Caco-2 (cell line): ENCODE measurements at regions not wholly inside any gene's neighbourhood (a gene's known extent, or its start where the extent isn't known, plus 50 kb on each side); places are given as distances from the start of the nearest gene placed in this dataset.

Source experiments
- BruUV-seq: library from RNA; stranded (reverse); fragments of 400-500 nt; replicated peaks from 2 replicates; lab custom pipeline; 2021; lab: Mats Ljungman, UMichigan
- CTCF ChIA-PET: fragments of 300-600 bp; sonication (Branson Sonifier 250); formaldehyde crosslinking; loops from one replicate; lab custom pipeline; 2022; ENCODE audit warnings: antibody characterized with exemption; lab: Charles Lee
- POLR2A ChIA-PET: fragments of 300-600 bp; sonication (Branson Sonifier 250); formaldehyde crosslinking; loops from one replicate; lab custom pipeline; 2022; ENCODE audit warnings: antibody characterized with exemption; lab: Charles Lee
- DNase-seq, 2 experiments: peaks; one replicate each; pipeline versions ENCODE4 v3.0.0 to v3.0.0-alpha.2; 2020 to 2022
- H3K27me3 ChIP-seq: replicated peaks from 2 replicates; pipeline ENCODE4 v1.6.0; 2011; ENCODE audit warnings: low read length; ENCODE audit not compliant: control insufficient read depth, insufficient read depth
- H3K36me3 ChIP-seq: 2 replicates; pipeline ENCODE4 v1.5.1; 2011; ENCODE audit warnings: low read length; ENCODE audit not compliant: control insufficient read depth, insufficient read depth
- H3K4me1 ChIP-seq: fragments of 250-450 bp; sonication (Bioruptor Pico); 2 replicates; pipeline ENCODE4 v1.5.1; 2020; ENCODE audit warnings: mild to moderate bottlenecking
- H3K4me3 ChIP-seq: 2 replicates; pipeline ENCODE4 v1.5.1; 2011; ENCODE audit warnings: low read depth, mild to moderate bottlenecking, control low read depth, low read length
- H3K9me3 ChIP-seq: fragments of 250-450 bp; sonication (Bioruptor Pico); 2 replicates; pipeline ENCODE4 v1.5.1; 2020; ENCODE audit warnings: mild to moderate bottlenecking, moderate library complexity
- H3K27ac Mint-ChIP-seq: one replicate; pipeline ENCODE4 v1.8.0; 2022; ENCODE audit warnings: mixed read lengths; ENCODE audit not compliant: unreplicated experiment
- H3K27me3 Mint-ChIP-seq: one replicate; pipeline ENCODE4 v1.8.0; 2022; ENCODE audit warnings: mixed read lengths; ENCODE audit not compliant: insufficient read depth, unreplicated experiment
- H3K36me3 Mint-ChIP-seq: one replicate; pipeline ENCODE4 v1.8.0; 2022; ENCODE audit warnings: mild to moderate bottlenecking, mixed read lengths; ENCODE audit not compliant: insufficient read depth, unreplicated experiment
- H3K4me1 Mint-ChIP-seq: one replicate; pipeline ENCODE4 v1.8.0; 2022; ENCODE audit warnings: low read depth, mixed read lengths; ENCODE audit not compliant: unreplicated experiment
- H3K4me3 Mint-ChIP-seq: one replicate; pipeline ENCODE4 v1.8.0; 2022; ENCODE audit warnings: mild to moderate bottlenecking, moderate library complexity, mixed read lengths; ENCODE audit not compliant: unreplicated experiment
- H3K9me3 Mint-ChIP-seq: one replicate; pipeline ENCODE4 v1.8.0; 2022; ENCODE audit warnings: mixed read lengths; ENCODE audit not compliant: unreplicated experiment
- intact Hi-C: fragments of 100-400 bp; cut with micrococcal nuclease; formaldehyde crosslinking; loops from one replicate; pipeline ENCODE4 v1.10.0; 2022; ENCODE audit not compliant: unreplicated experiment
- TF ChIP-seq, protein P1 (sequence below), 2 experiments: fragments of 200-600 bp in 1 of 2; IDR thresholded peaks; 1 replicate in 1 of 2; 2 replicates in 1 of 2; pipeline versions ENCODE4 v1.5.1 to v1.8.0; 2011 to 2022; ENCODE audit warnings: antibody characterized with exemption in 1 of 2, control low read depth in 1 of 2, inconsistent platforms in 1 of 2, low read depth in 1 of 2, low read length in 1 of 2, mild to moderate bottlenecking in 1 of 2, moderate library complexity in 1 of 2; ENCODE audit not compliant: insufficient read depth in 1 of 2, severe bottlenecking in 1 of 2, unreplicated experiment in 1 of 2

DNA sequence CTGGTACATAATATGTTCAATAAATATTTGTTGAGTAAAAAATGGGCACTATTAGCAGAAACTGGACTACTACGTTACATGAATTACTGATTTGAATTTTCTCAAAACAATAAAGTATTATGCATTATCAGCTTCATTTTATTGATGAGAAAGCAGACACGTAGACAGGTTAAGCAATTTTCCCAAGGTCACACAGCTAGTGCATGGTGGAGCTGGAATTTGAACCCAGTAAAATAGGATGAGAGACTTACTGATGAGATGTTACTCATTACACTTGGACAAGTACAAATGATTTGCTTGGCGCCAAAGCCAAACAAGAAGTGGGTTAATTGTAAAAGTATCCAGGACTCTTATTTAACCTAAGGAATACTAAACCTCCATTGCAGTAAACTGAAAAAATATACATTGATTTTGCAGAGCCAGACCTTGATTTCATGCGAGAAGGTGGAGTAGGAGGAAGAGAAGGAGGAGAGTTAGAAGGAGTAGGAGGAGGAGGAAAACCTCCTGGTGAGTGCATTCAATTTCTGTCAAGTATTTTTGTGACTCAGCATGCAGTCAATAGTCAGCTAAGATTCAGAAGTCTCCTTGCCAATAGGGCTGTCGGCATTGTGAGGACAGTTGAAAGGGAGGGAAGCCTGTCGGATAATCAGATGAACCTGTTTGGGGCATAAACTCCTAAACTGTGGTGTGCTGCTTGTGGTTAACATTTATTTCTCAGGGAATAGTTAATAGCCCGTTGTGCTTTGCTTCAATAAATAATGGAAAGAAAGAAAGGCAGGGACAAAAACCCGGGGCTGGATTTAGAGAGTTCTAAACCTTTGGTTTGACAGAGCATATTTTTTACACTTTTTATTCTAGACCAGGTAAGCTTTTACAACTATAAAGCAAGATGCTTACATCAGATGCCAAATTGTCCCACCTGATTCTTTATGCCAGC, 77.0 kb upstream of the TACR1 start:
- H3K27me3 Mint-ChIP-seq: peaks cover 20% of the 10 kb centered on the region
- no peaks in the 10 kb centered on the region for H3K36me3 Mint-ChIP-seq
- TF ChIP-seq, protein P1, sequence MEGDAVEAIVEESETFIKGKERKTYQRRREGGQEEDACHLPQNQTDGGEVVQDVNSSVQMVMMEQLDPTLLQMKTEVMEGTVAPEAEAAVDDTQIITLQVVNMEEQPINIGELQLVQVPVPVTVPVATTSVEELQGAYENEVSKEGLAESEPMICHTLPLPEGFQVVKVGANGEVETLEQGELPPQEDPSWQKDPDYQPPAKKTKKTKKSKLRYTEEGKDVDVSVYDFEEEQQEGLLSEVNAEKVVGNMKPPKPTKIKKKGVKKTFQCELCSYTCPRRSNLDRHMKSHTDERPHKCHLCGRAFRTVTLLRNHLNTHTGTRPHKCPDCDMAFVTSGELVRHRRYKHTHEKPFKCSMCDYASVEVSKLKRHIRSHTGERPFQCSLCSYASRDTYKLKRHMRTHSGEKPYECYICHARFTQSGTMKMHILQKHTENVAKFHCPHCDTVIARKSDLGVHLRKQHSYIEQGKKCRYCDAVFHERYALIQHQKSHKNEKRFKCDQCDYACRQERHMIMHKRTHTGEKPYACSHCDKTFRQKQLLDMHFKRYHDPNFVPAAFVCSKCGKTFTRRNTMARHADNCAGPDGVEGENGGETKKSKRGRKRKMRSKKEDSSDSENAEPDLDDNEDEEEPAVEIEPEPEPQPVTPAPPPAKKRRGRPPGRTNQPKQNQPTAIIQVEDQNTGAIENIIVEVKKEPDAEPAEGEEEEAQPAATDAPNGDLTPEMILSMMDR (IDR thresholded peaks at IDR 0.05; ENCODE audit: insufficient read depth in 1 of 2, low read depth in 1 of 2, low read length in 1 of 2, severe bottlenecking in 1 of 2, unreplicated experiment in 1 of 2): no peak
- DNase-seq: no peak
- H3K4me1 ChIP-seq: no peaks in the 10 kb centered on the region
- ChIA-PET POLR2A (no interaction called here), CTCF (no interaction called here)
- no peak overlapping the region for H3K4me3 Mint-ChIP-seq
- H3K9me3 ChIP-seq: no peaks in the 10 kb centered on the region
- no peaks in the 10 kb centered on the region for H3K27me3 ChIP-seq
- H3K4me1 Mint-ChIP-seq: no peaks in the 10 kb centered on the region
- no peak overlapping the region for H3K4me3 ChIP-seq
- intact Hi-C loops: no loop called here
- BruUV-seq: no TSS peak
- no peak overlapping the region for H3K27ac Mint-ChIP-seq
- H3K36me3 ChIP-seq: no peaks in the 10 kb centered on the region
- no peaks in the 10 kb centered on the region for H3K9me3 Mint-ChIP-seq

DNA sequence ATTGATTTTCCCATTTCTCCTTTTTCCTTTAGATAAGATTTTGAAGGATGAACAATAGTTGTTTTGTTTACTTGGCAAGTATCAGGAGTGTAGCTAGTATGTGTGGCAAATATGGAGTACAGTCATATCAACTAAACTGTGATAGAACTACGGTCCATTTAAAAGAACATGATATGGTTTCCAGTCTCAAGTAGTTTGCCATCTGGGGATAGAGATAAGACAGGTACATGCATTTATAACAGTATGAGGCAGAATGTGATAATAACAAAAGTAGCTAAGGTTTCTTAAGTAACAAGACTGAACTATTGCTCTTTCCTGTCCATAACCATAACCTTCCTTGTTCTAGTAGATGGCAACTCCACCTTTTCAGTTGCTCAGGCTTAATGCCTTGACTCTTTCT, 75.6 kb upstream of the TACR1 start:
- H3K4me1 ChIP-seq: no peaks in the 10 kb centered on the region
- ChIA-PET CTCF (no interaction called here), POLR2A (no interaction called here)
- no peaks in the 10 kb centered on the region for H3K4me1 Mint-ChIP-seq
- no peaks in the 10 kb centered on the region for H3K36me3 Mint-ChIP-seq
- intact Hi-C loops: no loop called here
- H3K27ac Mint-ChIP-seq: no peak overlapping the region
- H3K9me3 ChIP-seq: no peaks in the 10 kb centered on the region
- H3K36me3 ChIP-seq: no peaks in the 10 kb centered on the region
- peaks cover 22% of the 10 kb centered on the region for H3K27me3 Mint-ChIP-seq
- no peaks in the 10 kb centered on the region for H3K27me3 ChIP-seq
- H3K4me3 Mint-ChIP-seq: no peak overlapping the region
- H3K4me3 ChIP-seq: no peak overlapping the region
- no peaks in the 10 kb centered on the region for H3K9me3 Mint-ChIP-seq
- BruUV-seq: no TSS peak
- TF ChIP-seq, protein P1 (IDR thresholded peaks at IDR 0.05; ENCODE audit: insufficient read depth in 1 of 2, low read depth in 1 of 2, low read length in 1 of 2, severe bottlenecking in 1 of 2, unreplicated experiment in 1 of 2): no peak
- DNase-seq: no peak

DNA sequence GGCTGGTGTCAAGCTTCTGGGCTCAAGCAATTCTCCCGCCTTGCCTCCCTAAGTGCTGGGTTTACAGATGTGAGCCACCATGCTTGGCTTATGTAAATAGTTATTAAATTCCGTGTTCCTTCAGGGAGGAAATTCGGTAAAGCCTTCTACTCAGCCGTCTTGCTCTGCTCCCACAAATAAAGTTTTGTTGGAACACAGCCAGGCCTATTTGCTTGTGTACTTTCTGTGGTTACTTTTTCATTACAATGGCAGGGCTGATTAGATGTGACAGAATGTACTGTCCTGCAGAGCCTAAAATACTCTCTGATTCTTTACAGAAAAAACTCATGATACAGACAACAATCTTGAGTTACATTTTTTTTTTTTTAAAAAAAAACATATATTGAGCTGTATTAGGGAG, 68.8 kb upstream of the TACR1 start:
- CTCF ChIA-PET: no interaction called here
- Histone ChIP-seq H3K27me3 (no peaks in the 10 kb centered on the region; the same call in 1 of the 2 replicates), H3K9me3 (no peaks in the 10 kb centered on the region), H3K4me1 (no peaks in the 10 kb centered on the region), H3K36me3 (no peaks in the 10 kb centered on the region), H3K4me3 (no peak overlapping the region)
- Mint-ChIP-seq H3K9me3 (no peaks in the 10 kb centered on the region), H3K27ac (no peak overlapping the region), H3K4me1 (no peaks in the 10 kb centered on the region), H3K4me3 (no peak overlapping the region), H3K36me3 (no peaks in the 10 kb centered on the region), H3K27me3 (peaks cover 11% of the 10 kb centered on the region)
- no TSS peak for BruUV-seq
- intact Hi-C loops: no loop called here
- DNase-seq: no peak
- POLR2A ChIA-PET: no interaction called here
- TF ChIP-seq, protein P1 (IDR thresholded peaks at IDR 0.05; ENCODE audit: insufficient read depth in 1 of 2, low read depth in 1 of 2, low read length in 1 of 2, severe bottlenecking in 1 of 2, unreplicated experiment in 1 of 2): no peak
